GM10266 (cell line): ENCODE measurements at regions not wholly inside any gene's neighbourhood (a gene's known extent, or its start where the extent isn't known, plus 50 kb on each side); places are given as distances from the start of the nearest gene placed in this dataset.
"Not testable (repeated sequence)": the region's sequence is repeated elsewhere in the genome, so short reads cannot be mapped to it uniquely, and the experiment has no call there.

Experiments
- DNase-seq: peaks from one replicate; pipeline ENCODE4 v3.0.0; 2012; ENCODE audit errors: extremely low spot score
- CTCF ChIP-seq: IDR thresholded peaks from 2 replicates; pipeline ENCODE4 v1.5.1; 2012; ENCODE audit warnings: mild to moderate bottlenecking, low read depth; ENCODE audit not compliant: control insufficient read depth, insufficient read depth; ENCODE audit errors: missing control alignments

DNA sequence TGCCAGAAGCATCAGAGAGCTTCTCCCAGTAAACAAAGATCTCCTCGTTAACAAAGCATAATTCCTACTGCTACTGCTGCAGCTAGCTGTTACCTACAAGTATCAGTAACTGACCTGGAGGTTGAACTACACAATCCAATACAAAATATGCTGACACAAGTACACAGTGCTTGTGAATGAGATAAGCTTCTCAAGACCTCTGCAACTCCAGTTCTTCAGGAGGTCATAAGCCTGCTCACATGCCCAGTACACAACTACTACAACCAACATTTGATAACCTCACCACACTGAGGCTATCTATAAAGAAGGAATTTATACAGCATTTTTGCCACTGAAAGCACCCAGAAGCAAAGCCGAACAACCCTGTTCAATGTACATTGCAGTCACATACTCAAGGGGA is 66.7 kb upstream of the SMARCAD1 start:
- no peak for TF ChIP-seq CTCF
- no peak for DNase-seq

GRCh38 chr4:94148052-94148451 is 59.6 kb upstream of the SMARCAD1 start:
- not testable (repeated sequence) for DNase-seq

GRCh38 chr4:94152466-94152865 is 55.2 kb upstream of the SMARCAD1 start:
- DNase-seq, result no peak
- no peak for TF ChIP-seq CTCF

- DNase-seq, result not testable (repeated sequence)
Observed at GRCh38 chr4:94155404-94155803, 52.3 kb upstream of the SMARCAD1 start.

DNA sequence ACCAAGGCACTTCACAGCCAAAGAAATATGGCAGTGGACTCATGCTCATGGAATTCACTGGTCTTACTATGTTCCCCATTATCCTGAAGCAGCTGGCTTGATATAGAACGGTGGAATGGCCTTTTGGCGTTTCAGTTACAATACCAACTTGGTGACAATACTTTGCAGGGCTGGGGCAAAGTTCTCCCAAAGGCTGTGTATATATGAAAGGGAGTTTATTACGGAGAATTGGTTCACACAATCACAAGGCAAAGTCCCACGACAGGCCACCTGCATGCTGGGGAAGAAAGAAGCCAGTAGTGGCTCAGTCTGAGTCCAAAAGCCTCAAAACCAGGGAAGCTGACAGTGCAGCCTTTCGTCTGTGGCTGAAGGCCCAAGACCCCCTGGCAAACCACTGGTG is 50.8 kb upstream of the SMARCAD1 start:
- DNase-seq, result no peak
- TF ChIP-seq CTCF, result no peak
